HepG2 (cell line): ENCODE measurements at regions not wholly inside any gene's neighbourhood (a gene's known extent, or its start where the extent isn't known, plus 50 kb on each side); places are given as distances from the start of the nearest gene placed in this dataset.

ENCODE experiments used
- AKNA ChIP-seq: sonication (generic); formaldehyde crosslinking; IDR thresholded peaks from 2 replicates; pipeline ENCODE4 v1.4.0; 2020; ENCODE audit warnings: missing genetic modification reagents, borderline replicate concordance
- BRD4 ChIP-seq: sonication (generic); formaldehyde crosslinking; IDR thresholded peaks from 2 replicates; pipeline ENCODE4 v1.4.0; 2020; ENCODE audit warnings: missing genetic modification reagents
- GLMP ChIP-seq: sonication (generic); formaldehyde crosslinking; IDR thresholded peaks from 2 replicates; pipeline ENCODE4 v1.9.0; 2021; ENCODE audit warnings: missing genetic modification reagents, mild to moderate bottlenecking, borderline replicate concordance
- GZF1 ChIP-seq: sonication (generic); formaldehyde crosslinking; IDR thresholded peaks from 2 replicates; pipeline ENCODE4 v1.5.1; 2020; ENCODE audit warnings: mild to moderate bottlenecking, missing genetic modification reagents
- HINFP ChIP-seq: sonication (generic); formaldehyde crosslinking; IDR thresholded peaks from 2 replicates; pipeline ENCODE4 v1.4.0; 2020; ENCODE audit warnings: low read depth, mild to moderate bottlenecking, missing genetic modification reagents
- HOXA7 ChIP-seq: sonication (generic); formaldehyde crosslinking; IDR thresholded peaks from 2 replicates; pipeline ENCODE4 v1.8.1; 2022; ENCODE audit warnings: mild to moderate bottlenecking, missing genetic modification reagents, moderate library complexity
- IKZF1 ChIP-seq: fragments of 450-650 bp; IDR thresholded peaks from 2 replicates; pipeline ENCODE4 v1.7.1; 2016
- IRF2 ChIP-seq: IDR thresholded peaks from 2 replicates; pipeline ENCODE4 v1.6.1; 2018; ENCODE audit warnings: missing genetic modification reagents, missing compliant biosample characterization
- KDM2A ChIP-seq: sonication (generic); formaldehyde crosslinking; IDR thresholded peaks from 2 replicates; pipeline ENCODE4 v1.4.0; 2020; ENCODE audit warnings: low read depth, missing genetic modification reagents, borderline replicate concordance
- KLF13 ChIP-seq: sonication (generic); formaldehyde crosslinking; IDR thresholded peaks from 2 replicates; pipeline ENCODE4 v1.4.0; 2020; ENCODE audit warnings: mild to moderate bottlenecking, missing genetic modification reagents
- KLF16 ChIP-seq, 2 experiments: sonication (generic) in 1 of 2; formaldehyde crosslinking in 1 of 2; IDR thresholded peaks; 2 replicates each; pipeline versions ENCODE4 v1.6.1 to v1.8.0; 2016 to 2023; ENCODE audit warnings: missing genetic modification reagents in 2 of 2, missing compliant biosample characterization in 1 of 2
- MIER2 ChIP-seq: IDR thresholded peaks from 2 replicates; pipeline ENCODE4 v1.6.1; 2016; ENCODE audit warnings: missing biosample characterization, missing genetic modification reagents
- NCOR1 ChIP-seq: fragments of 200-600 bp; sonication (generic); IDR thresholded peaks from 2 replicates; pipeline ENCODE4 v1.7.0; 2017; ENCODE audit warnings: antibody characterized with exemption, low read length, borderline replicate concordance
- NFYB ChIP-seq: sonication (generic); formaldehyde crosslinking; IDR thresholded peaks from 2 replicates; pipeline ENCODE4 v1.4.0; 2020; ENCODE audit warnings: missing genetic modification reagents
- SMARCC2 ChIP-seq: fragments of 450-650 bp; IDR thresholded peaks from 2 replicates; pipeline ENCODE4 v1.6.1; 2017; ENCODE audit warnings: antibody characterized with exemption, mild to moderate bottlenecking
- TBX2 ChIP-seq: sonication (generic); formaldehyde crosslinking; IDR thresholded peaks from 2 replicates; pipeline ENCODE4 v1.5.0; 2020; ENCODE audit warnings: missing genetic modification reagents, mild to moderate bottlenecking, borderline replicate concordance
- TEF ChIP-seq: sonication (generic); formaldehyde crosslinking; IDR thresholded peaks from 2 replicates; pipeline ENCODE4 v1.5.0; 2020; ENCODE audit warnings: missing genetic modification reagents
- ZBTB3 ChIP-seq: sonication (generic); formaldehyde crosslinking; IDR thresholded peaks from 2 replicates; pipeline ENCODE4 v1.4.0; 2020; ENCODE audit warnings: low read depth, mild to moderate bottlenecking, moderate library complexity, missing genetic modification reagents, borderline replicate concordance
- ZNF383 ChIP-seq: sonication (generic); formaldehyde crosslinking; IDR thresholded peaks from 2 replicates; pipeline ENCODE4 v1.4.0; 2020; ENCODE audit warnings: missing genetic modification reagents, mild to moderate bottlenecking, borderline replicate concordance
- ZNF431 ChIP-seq: sonication (generic); formaldehyde crosslinking; IDR thresholded peaks from 2 replicates; pipeline ENCODE4 v1.9.0; 2022; ENCODE audit warnings: missing genetic modification reagents, low read depth, mild to moderate bottlenecking, borderline replicate concordance
- ZNF549 ChIP-seq: sonication (generic); formaldehyde crosslinking; IDR thresholded peaks from 2 replicates; pipeline ENCODE4 v1.5.0; 2020; ENCODE audit warnings: missing genetic modification reagents
- ZNF615 ChIP-seq: sonication (generic); formaldehyde crosslinking; IDR thresholded peaks from 2 replicates; pipeline ENCODE4 v1.5.0; 2020; ENCODE audit warnings: mild to moderate bottlenecking, missing genetic modification reagents, borderline replicate concordance
- ZNF83 ChIP-seq: sonication (generic); formaldehyde crosslinking; IDR thresholded peaks from 2 replicates; pipeline ENCODE4 v1.4.0; 2020; ENCODE audit warnings: missing genetic modification reagents, mild to moderate bottlenecking, borderline replicate concordance

GRCh38 chr3:40871394-40871793 is 327.9 kb upstream of the CTNNB1 start (continued):
- TF ChIP-seq AKNA (CRISPR knock-in tag), result no peak
- no peak for TF ChIP-seq HINFP (CRISPR knock-in tag)
- TF ChIP-seq GLMP (CRISPR knock-in tag), result no peak
- TF ChIP-seq NCOR1, result 0 out of 2 replicates have a peak, but pooled peaks have one; percentile 21
- no peak for TF ChIP-seq TEF (CRISPR knock-in tag)
- TF ChIP-seq BRD4, result no peak
- TF ChIP-seq ZNF549 (CRISPR knock-in tag), result no peak
- no peak for TF ChIP-seq IRF2 (CRISPR knock-in tag)
- peak; percentile 76; the same call in 1 of the 2 replicates for TF ChIP-seq TBX2 (CRISPR knock-in tag)
- no peak for TF ChIP-seq ZNF83 (CRISPR knock-in tag)
- TF ChIP-seq GZF1, result no peak
- TF ChIP-seq KDM2A (CRISPR knock-in tag), result no peak
- no peak for TF ChIP-seq KLF16 (CRISPR knock-in tag; IDR thresholded peaks at IDR 0.05)
- no peak for TF ChIP-seq ZNF431 (CRISPR knock-in tag)
- no peak for TF ChIP-seq IKZF1
- no peak for TF ChIP-seq ZNF615 (CRISPR knock-in tag)
- TF ChIP-seq NFYB (CRISPR knock-in tag), result no peak
- no peak for TF ChIP-seq KLF13 (CRISPR knock-in tag)
- no peak for TF ChIP-seq SMARCC2
- TF ChIP-seq ZNF383 (CRISPR knock-in tag), result no peak
- no peak for TF ChIP-seq MIER2 (CRISPR knock-in tag)
- no peak for TF ChIP-seq ZBTB3 (CRISPR knock-in tag)
- no peak for TF ChIP-seq HOXA7 (CRISPR knock-in tag)
